H1 (cell line): ENCODE measurements at regions not wholly inside any gene's neighbourhood (a gene's known extent, or its start where the extent isn't known, plus 50 kb on each side); places are given as distances from the start of the nearest gene placed in this dataset.

Source experiments
- CHD7 ChIP-seq: fragments of 300-600 bp; sonication (generic); IDR thresholded peaks from 2 replicates; pipeline ENCODE4 v1.7.1; 2012; ENCODE audit warnings: low read length, moderate library complexity, mild to moderate bottlenecking, inconsistent platforms; ENCODE audit not compliant: insufficient replicate concordance
- GABPA ChIP-seq: IDR thresholded peaks from 2 replicates; pipeline ENCODE4 v1.6.1; 2011; ENCODE audit warnings: mild to moderate bottlenecking, low read length, moderate library complexity, borderline replicate concordance; ENCODE audit not compliant: insufficient read depth
- NANOG ChIP-seq: IDR thresholded peaks from 2 replicates; pipeline ENCODE4 v1.6.1; 2011; ENCODE audit warnings: low read length, low read depth, mild to moderate bottlenecking, inconsistent platforms; ENCODE audit not compliant: insufficient read depth, poor library complexity, severe bottlenecking
- SP4 ChIP-seq: IDR thresholded peaks from 2 replicates; pipeline ENCODE4 v1.6.1; 2012; ENCODE audit warnings: low read length, inconsistent platforms

GRCh38 chrX:39320165-39320564 is 518.9 kb downstream of the MID1IP1 start (continued):
- TF ChIP-seq CHD7 (no peak), NANOG (no peak), GABPA (no peak), SP4 (no peak)
